ENCODE measurements at regions not wholly inside any gene's neighbourhood (a gene's known extent, or its start where the extent isn't known, plus 50 kb on each side); places are given as distances from the start of the nearest gene placed in this dataset.
A peak's percentile ranks its signal among the peaks of the same experiment; 100 is the strongest.
"Not testable (repeated sequence)": the region's sequence is repeated elsewhere in the genome, so short reads cannot be mapped to it uniquely, and the experiment has no call there.

DNA sequence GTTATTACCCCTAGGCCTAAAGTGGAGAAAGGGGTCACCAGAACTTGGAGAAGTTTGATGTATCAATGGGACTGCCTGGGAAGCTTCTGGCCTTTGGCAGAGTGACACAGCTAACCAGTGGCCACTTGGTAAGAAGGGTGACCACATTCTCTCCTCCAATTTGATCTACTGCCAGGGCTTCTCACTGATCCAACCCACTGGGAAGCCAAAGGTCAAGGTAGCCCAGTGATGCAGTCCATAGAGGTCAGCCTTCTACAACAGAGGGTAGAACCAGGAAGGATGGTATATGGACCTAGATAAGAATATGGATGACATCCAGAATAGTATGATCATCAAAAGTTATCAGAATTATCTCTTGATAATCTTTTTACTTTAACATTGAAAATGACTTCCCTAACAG is 493.6 kb downstream of the NYAP2 start:
- no peak for DNase-seq

- DNase-seq: no peak
These were observed 492.3 kb downstream of the NYAP2 start for GRCh38 chr2:225891771-225892170.

GRCh38 chr2:225891013-225891412 is 491.5 kb downstream of the NYAP2 start:
- no peak for DNase-seq

GRCh38 chr2:225889452-225889851 is 489.9 kb downstream of the NYAP2 start:
- peak; percentile 52 for DNase-seq

DNA sequence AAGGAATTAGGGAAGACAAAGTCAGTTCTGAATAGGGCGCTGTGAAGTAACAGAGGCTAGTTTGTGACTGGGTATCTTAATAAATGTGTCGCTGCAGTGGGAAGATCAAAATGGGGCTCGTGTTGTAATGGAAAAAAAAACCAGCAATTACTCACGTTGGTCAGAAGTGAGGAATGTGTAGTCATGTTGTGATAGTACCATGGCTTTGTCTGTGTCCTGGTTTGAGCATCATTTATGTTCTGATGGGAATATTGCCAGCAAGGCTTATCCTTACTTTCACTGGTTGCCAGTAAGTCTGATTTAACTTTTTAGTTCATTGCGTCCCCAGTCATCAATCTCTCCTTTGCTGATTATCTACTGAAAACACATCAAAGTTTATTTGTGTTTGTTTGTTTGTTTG is 467.6 kb downstream of the NYAP2 start:
- no peak for DNase-seq

- no peak for DNase-seq
These were observed 466.0 kb downstream of the NYAP2 start for GRCh38 chr2:225865468-225865867.

- no peak for DNase-seq
These were observed 464.9 kb downstream of the NYAP2 start for GRCh38 chr2:225864394-225864793.

- DNase-seq: no peak
These were observed 443.4 kb downstream of the NYAP2 start for GRCh38 chr2:225842939-225843338.

DNA sequence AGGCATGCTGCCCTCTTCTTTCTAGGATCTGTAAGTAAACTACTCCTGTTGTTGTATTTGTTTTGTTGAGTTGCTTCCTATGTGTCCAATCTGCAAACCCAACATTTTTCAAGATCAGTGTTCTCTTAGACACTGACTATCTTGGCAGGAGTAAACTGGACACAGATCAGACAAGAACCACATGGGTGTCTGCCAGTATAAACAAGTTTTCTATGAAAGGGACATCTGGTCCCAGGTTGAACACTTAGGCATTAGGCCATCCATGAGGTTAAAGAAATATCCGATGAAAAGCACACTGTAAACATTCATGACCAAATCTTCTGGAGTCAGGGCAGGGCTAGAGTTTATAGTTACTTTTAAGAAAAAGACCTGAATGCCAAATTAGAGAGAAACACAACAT is 441.8 kb downstream of the NYAP2 start:
- DNase-seq: no peak

DNA sequence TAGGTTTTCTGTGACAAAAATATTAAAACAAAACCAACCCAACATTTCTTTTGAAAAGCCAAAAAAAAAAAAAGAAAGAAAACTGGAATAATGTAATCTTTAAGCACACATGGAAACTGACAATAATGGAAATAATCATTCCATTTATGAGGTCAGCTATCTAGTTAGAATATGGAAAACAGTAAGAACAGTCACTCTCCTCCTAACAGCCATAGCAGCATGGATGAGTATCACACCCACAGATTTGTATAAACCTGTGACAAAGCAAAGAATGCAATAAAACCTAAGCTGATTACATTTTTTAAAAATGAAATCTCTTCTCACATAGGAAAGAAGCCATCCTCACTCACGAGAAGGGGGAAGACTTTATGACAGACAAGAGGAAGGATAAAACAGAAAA is 437.8 kb downstream of the NYAP2 start:
- DNase-seq: no peak

DNA sequence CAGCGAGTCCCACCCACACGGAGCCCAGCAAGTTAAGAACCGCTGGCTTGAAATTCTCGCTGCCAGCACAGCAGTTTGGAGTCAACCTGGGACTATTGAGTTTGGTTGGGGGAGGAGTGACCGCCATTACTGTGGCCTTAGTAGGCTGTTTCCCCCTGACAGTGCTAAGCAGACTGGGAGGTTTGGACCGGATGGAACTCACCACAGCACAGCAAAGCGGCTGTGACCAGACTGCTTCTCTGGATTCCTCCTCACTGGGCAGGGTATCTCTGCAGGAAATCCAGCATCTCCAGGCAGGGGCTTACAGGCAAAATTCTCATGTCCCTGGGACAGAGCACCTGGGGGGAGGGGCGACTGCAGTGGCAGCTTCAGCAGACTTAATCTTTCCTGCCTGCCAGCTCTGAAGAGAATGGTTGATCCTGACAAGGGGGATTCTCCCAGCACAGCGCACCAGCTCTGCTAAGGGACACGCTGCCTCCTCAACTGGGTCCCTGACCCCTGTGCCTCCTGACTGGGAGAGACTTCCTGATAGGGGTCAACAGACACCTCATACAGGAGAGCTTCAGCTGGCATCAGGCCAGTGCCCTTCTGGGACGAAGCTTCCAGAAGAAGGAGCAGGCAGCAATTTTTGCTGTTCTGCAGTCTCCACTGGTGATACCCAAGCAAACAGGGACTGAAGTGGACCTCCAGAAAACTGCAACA is 425.4 kb downstream of the NYAP2 start:
- no peak for DNase-seq

DNA sequence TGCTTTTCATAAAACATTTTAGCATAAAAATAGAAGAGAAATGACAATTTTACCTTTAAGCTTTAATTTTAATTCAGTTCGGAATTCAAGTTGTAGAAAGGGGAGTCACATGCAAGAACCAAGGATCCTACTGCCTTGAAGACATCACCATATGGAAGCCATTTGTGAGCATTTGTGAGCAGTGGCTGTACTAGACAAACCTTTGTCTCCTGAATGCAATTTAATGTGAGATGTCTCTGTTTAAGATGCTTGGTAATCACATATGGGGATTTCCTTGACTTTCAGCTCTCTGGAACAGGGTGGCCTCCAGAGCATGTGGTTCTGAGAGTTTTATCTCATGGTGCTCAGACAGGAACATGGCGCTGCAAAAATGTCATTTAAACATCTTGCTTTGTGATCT is 421.8 kb downstream of the NYAP2 start:
- DNase-seq: no peak

- no peak for DNase-seq
These were observed 421.3 kb downstream of the NYAP2 start for GRCh38 chr2:225820826-225821225.

DNA sequence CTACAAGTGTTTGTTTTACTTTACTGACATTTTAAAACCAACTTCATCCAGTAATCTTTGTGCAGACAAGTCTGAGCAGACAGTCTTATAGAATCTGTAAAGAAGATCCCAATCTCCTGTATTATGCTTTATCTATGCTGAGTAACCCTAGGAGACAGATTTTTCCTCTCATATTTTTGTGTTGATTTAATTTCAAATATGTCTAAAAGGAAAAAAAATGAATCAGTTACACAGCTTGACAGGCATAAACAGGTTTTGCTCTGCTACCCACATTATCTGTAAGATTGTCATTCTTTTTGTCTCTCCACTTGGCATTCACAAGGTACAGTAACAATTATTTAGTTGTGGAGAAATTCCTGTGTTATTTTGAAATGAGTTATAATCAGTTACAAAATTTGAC is 415.0 kb downstream of the NYAP2 start:
- DNase-seq: no peak

DNA sequence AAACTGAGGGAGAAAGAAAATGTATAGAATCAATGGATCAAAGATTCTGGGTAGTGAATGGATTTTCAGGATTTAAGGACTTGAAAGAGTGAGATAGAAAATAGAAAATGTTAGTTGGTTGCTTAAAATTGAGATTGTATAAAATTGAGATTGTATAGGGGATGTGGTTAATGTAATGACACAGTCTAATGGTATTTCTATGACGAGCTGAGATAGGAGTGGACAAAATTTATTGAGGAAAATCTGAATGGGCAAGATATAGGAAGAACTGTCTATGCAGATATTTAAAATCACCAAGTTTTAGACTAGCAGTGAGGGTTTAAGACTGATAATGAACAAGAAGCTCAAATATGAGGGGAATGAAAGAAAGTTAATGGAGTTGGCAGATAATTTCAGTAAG is 406.6 kb downstream of the NYAP2 start:
- DNase-seq: no peak

- DNase-seq: not testable (repeated sequence)
These were observed 402.6 kb downstream of the NYAP2 start for GRCh38 chr2:225802076-225802475.

DNA sequence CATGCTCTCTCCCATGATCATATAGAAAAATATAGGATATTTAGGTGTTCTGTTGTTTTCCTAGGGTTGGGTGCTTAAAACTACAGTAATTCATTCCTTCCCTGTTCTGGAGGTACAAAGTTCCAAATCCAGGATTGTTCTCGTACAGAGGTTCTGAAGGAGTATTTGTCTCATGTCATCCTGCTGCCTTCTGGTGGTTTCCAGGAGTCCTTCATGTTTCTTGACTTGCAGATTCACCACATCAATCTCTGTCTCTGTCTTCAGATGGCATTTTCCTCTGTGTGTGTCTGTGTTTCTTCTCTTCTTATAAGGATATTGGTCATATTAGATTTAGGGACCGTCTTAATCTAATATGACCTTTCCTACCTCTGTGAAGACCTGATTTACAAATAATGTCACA is 397.9 kb downstream of the NYAP2 start:
- DNase-seq: no peak

DNA sequence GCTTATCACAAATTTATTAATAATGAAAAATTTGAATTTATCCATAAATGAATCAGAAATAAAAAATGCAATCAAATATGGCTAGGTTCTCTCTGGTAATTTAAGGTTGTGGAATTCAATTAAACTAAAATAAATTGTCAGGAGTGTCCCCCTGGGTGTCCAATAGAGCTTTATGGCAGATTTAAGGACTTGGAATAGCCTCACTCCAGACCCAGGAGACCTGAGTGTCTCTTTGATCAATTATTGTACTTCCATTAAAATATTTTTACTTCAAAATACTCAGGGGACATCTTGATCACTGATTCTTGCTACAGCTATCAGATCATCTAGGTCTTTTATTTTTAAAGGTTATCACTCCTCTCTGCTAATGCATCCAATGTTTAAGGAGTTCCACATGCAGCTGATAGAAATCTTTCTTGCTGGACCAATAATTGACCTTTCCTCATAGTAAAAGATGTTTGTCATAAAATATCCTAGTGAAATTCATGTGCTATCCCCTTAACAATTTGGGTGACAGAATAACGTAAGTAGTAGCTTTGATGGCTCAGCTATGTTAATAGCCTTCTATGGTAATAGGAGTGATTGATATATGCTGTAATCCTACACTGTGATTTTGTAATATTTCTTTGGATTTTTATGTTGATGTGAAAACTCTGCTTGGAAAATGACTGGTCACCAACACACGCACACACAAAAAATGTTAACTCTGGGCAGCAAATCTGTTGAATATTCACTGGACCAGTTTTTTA is 395.3 kb downstream of the NYAP2 start:
- no peak for DNase-seq

GRCh38 chr2:225793736-225794550 is 394.4 kb downstream of the NYAP2 start:
- DNase-seq: no peak

GRCh38 chr2:225788571-225789094 is 389.1 kb downstream of the NYAP2 start:
- DNase-seq: no peak

- DNase-seq: no peak
These were observed 388.0 kb downstream of the NYAP2 start for GRCh38 chr2:225787497-225787896.

DNA sequence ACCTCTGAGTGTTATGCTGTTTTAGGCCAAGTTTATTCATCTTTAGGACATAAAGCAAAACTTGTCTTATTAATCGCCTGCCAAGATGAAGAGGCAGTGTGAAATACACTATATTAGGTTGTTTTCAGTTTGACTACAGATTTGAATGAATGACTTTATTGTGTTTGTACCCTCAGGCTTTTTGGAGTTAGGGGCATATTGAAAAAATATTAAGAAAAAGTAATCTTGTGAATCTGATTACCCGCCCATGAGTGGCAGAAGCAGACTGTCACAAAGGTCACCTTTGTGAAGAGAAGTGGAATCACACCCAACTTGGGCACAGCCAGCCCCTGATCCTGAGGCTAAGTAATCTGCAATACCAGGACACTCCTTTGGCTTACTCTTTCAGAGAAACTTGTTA is 382.5 kb downstream of the NYAP2 start:
- no peak for DNase-seq

DNA sequence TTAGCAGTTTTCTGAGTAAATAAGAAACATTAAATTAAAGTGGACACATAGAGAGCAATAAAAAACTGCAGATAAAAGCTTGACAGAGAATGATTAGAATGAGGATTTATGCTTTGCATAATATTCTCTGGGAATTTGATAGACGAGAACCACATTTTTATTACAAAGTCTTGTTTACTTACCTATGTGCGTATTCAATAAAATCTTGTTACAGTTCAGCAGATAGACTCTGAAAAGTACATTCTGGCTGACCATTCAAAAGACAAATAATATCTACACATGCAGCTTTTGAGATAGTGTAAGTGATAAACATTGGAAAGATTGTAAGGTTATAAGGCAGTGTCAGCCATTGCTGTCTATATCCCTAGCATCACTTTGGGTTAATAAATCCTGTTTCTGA is 381.6 kb downstream of the NYAP2 start:
- no peak for DNase-seq

DNA sequence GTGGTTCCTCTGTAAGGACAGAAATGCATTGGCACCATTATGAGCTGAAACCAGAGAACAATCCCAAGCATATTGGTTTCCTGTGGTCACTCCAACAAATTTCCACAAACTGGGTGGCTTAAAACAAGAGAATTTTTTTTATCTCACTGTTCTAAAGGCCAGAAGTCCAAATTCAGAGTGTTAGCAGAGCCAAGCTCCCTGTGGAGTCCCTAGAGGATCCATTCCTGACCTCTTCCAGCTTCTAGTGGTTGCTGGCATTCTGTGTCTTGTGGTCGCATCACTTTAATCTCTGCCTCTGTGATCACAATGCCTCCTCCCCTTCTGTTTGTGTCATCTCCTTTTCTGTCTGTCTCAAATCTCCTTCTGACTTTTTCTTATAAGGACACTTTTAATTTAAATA is 380.3 kb downstream of the NYAP2 start:
- no peak for DNase-seq

Measured in inflammatory macrophage treated with lipopolysaccharide for 4 hours (primary cell).